ENCODE measurements at regions not wholly inside any gene's neighbourhood (a gene's known extent, or its start where the extent isn't known, plus 50 kb on each side); places are given as distances from the start of the nearest gene placed in this dataset.

DNA sequence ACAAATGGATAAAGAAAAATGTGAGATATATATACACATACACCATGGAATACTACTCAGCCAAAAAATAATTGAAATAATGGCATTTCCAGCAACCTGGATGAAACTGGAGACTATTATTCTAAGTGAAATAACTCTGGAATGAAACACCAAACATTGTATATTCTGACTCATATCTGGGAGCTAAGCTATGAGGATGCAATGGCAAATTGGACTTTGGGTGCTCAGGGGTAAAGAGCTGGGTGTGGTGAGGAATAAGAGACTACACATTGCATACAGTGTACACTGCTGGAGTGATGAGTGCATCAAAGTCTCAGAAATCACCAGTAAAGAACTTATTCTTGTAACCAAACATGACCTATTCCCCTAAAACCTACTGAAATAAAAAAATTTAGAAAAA lies 636.0 kb upstream of the LRATD1 start:
- Histone ChIP-seq H3K4me1 (no peaks in the 10 kb centered on the region), H3K27me3 (ENCODE audit: low read depth) (no peaks in the 10 kb centered on the region), H3K36me3 (no peaks in the 10 kb centered on the region), H3K4me3 (no peak overlapping the region), H3K9me3 (replicated peaks) (peaks cover 39% of the 10 kb centered on the region), H3K27ac (replicated peaks) (no peak overlapping the region)
- TF ChIP-seq, protein P1, sequence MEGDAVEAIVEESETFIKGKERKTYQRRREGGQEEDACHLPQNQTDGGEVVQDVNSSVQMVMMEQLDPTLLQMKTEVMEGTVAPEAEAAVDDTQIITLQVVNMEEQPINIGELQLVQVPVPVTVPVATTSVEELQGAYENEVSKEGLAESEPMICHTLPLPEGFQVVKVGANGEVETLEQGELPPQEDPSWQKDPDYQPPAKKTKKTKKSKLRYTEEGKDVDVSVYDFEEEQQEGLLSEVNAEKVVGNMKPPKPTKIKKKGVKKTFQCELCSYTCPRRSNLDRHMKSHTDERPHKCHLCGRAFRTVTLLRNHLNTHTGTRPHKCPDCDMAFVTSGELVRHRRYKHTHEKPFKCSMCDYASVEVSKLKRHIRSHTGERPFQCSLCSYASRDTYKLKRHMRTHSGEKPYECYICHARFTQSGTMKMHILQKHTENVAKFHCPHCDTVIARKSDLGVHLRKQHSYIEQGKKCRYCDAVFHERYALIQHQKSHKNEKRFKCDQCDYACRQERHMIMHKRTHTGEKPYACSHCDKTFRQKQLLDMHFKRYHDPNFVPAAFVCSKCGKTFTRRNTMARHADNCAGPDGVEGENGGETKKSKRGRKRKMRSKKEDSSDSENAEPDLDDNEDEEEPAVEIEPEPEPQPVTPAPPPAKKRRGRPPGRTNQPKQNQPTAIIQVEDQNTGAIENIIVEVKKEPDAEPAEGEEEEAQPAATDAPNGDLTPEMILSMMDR (IDR thresholded peaks at IDR 0.05; ENCODE audit: borderline replicate concordance): no peak
- no peak for DNase-seq
- intact Hi-C loops (cut with micrococcal nuclease): no loop called here

- Histone ChIP-seq H3K4me1 (no peaks in the 10 kb centered on the region), H3K27me3 (ENCODE audit: low read depth) (no peaks in the 10 kb centered on the region), H3K27ac (replicated peaks) (no peak overlapping the region), H3K9me3 (replicated peaks) (peaks cover 23% of the 10 kb centered on the region), H3K4me3 (no peak overlapping the region), H3K36me3 (no peaks in the 10 kb centered on the region)
- TF ChIP-seq, protein P1 (IDR thresholded peaks at IDR 0.05; ENCODE audit: borderline replicate concordance): no peak
- intact Hi-C loops (cut with micrococcal nuclease): no loop called here
- DNase-seq: no peak
Observed at GRCh38 chr2:14011190-14011589, 621.3 kb upstream of the LRATD1 start.

DNA sequence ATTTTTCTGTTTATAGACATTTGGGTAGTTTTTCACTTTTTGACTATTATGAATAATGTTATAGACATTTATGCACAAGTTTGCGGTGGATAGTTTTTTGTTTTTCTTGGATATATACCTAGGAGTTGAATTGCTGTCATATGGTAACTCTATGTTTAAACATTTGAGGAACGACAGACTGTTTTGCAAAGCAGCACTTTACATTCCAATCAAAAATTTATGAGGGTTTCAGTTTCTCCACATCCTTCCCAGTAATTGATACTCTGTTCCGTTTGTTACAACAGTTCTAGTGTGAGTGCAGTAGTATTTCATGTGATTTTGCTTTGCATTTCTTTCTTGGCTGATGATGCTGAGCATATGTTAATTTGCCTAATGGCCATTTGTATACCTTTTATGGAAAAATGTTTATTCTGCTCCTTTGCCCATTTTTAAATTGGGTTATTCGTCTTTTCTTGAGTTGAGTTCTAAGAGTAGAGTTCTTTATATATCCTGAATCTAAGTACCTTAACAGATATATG lies 617.3 kb upstream of the LRATD1 start:
- DNase-seq: no peak
- H3K27ac ChIP-seq (replicated peaks): no peak overlapping the region
- H3K9me3 ChIP-seq (replicated peaks): peaks cover 3% of the 10 kb centered on the region
- no peaks in the 10 kb centered on the region for H3K36me3 ChIP-seq
- no peaks in the 10 kb centered on the region for H3K4me1 ChIP-seq
- intact Hi-C loops (cut with micrococcal nuclease): no loop called here
- H3K4me3 ChIP-seq: no peak overlapping the region
- H3K27me3 ChIP-seq (ENCODE audit: low read depth): no peaks in the 10 kb centered on the region
- TF ChIP-seq, protein P1 (IDR thresholded peaks at IDR 0.05; ENCODE audit: borderline replicate concordance): no peak

DNA sequence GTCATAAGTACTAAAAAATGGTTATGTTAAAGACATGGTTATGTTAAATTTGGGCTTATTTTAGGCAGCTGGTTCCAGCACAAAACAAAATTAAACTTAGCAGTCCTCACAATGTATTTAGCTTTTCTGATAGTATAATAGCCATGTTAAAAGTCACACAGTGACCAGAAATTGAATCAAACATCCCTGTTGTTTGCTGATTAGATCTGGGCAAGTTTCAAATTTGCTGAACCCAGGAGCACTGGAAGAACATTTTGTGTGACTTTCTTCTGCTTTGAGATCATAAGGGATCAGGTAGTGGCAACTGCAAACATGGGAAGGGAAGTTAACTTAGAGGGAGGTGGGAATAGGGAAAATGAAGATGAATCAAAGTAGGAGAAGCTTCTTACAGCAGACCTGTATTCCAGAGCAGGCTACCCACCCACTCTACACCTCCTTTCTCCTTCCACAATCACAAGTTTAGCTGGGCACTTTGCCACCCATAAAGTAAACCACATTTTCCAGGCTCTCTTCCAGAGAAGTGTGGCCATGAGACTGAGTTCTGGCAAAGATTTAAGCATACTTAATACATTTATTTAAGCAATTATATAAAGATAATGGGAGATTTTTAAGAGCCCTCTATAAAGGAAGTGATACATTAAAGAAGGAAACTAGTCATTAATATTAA lies 616.1 kb upstream of the LRATD1 start:
- no peak overlapping the region for H3K27ac ChIP-seq (replicated peaks)
- H3K9me3 ChIP-seq (replicated peaks): no peaks in the 10 kb centered on the region
- no peaks in the 10 kb centered on the region for H3K27me3 ChIP-seq (ENCODE audit: low read depth)
- DNase-seq: no peak
- TF ChIP-seq, protein P1 (IDR thresholded peaks at IDR 0.05; ENCODE audit: borderline replicate concordance): no peak
- intact Hi-C loops (cut with micrococcal nuclease): no loop called here
- no peaks in the 10 kb centered on the region for H3K4me1 ChIP-seq
- H3K4me3 ChIP-seq: no peak overlapping the region
- no peaks in the 10 kb centered on the region for H3K36me3 ChIP-seq

DNA sequence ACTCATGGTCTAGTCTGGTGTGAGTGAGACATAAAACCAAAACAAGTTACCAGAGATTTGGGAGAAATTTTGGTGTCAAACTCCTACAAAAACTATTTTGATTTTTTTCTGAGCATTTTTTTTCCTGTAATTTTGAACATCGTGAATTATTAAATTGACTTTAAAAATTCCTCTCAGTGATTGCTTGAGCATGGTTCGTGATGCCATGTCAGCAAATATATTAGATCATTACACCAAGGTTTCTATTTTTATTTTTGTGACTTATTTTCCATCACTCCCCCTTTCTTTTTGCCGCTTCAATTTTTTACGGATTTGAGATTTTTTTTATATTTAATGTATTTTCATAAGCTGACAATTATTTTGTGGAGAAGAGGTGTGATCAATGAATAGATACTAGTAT lies 613.9 kb upstream of the LRATD1 start:
- no peak overlapping the region for H3K27ac ChIP-seq (replicated peaks)
- H3K4me3 ChIP-seq: no peak overlapping the region
- no peaks in the 10 kb centered on the region for H3K27me3 ChIP-seq (ENCODE audit: low read depth)
- no peaks in the 10 kb centered on the region for H3K36me3 ChIP-seq
- TF ChIP-seq, protein P1 (IDR thresholded peaks at IDR 0.05; ENCODE audit: borderline replicate concordance): no peak
- DNase-seq: no peak
- intact Hi-C loops (cut with micrococcal nuclease): no loop called here
- H3K4me1 ChIP-seq: no peaks in the 10 kb centered on the region
- H3K9me3 ChIP-seq (replicated peaks): no peaks in the 10 kb centered on the region

All from left ventricle myocardium inferior (tissue), 1 donor.